ENCODE measurements at regions not wholly inside any gene's neighbourhood (a gene's known extent, or its start where the extent isn't known, plus 50 kb on each side); places are given as distances from the start of the nearest gene placed in this dataset.

GRCh38 chr11:101278286-101278685 is 148.7 kb upstream of the PGR start:
- TF ChIP-seq CTCF (IDR thresholded peaks at IDR 0.05; ENCODE audit: insufficient read depth, low read length) (no peak), POLR2AphosphoS5 (IDR thresholded peaks at IDR 0.05; ENCODE audit: low read depth) (no peak), GABPA (IDR thresholded peaks at IDR 0.05; ENCODE audit: low read depth) (no peak), SPI1 (IDR thresholded peaks at IDR 0.05; ENCODE audit: borderline replicate concordance, low read depth) (no peak), REST (IDR thresholded peaks at IDR 0.05; ENCODE audit: insufficient replicate concordance, low read depth) (no peak)
- Histone ChIP-seq H3K27me3 (ENCODE audit: insufficient read depth, poor library complexity, severe bottlenecking) (no peaks in the 10 kb centered on the region), H3K27ac (replicated peaks) (no peak overlapping the region), H3K4me3 (replicated peaks; ENCODE audit: insufficient read depth, low read length) (no peak overlapping the region)
- no peak for DNase-seq (ENCODE audit: low read depth in 1 of 2, low spot score in 1 of 2)

- Histone ChIP-seq H3K27ac (replicated peaks) (no peak overlapping the region), H3K4me3 (replicated peaks; ENCODE audit: insufficient read depth, low read length) (no peak overlapping the region), H3K27me3 (ENCODE audit: insufficient read depth, poor library complexity, severe bottlenecking) (no peaks in the 10 kb centered on the region)
- TF ChIP-seq SPI1 (IDR thresholded peaks at IDR 0.05; ENCODE audit: borderline replicate concordance, low read depth), result no peak
- DNase-seq (ENCODE audit: low read depth in 1 of 2, low spot score in 1 of 2), result no peak
These were observed 147.4 kb upstream of the PGR start for GRCh38 chr11:101277036-101277435.

GRCh38 chr11:101269990-101270660 is 140.5 kb upstream of the PGR start:
- H3K27me3 ChIP-seq (ENCODE audit: insufficient read depth, poor library complexity, severe bottlenecking), result no peaks in the 10 kb centered on the region
- TF ChIP-seq GABPA (IDR thresholded peaks at IDR 0.05; ENCODE audit: low read depth), result no peak
- no peak for TF ChIP-seq CTCF (IDR thresholded peaks at IDR 0.05; ENCODE audit: insufficient read depth, low read length)
- no peak for TF ChIP-seq REST (IDR thresholded peaks at IDR 0.05; ENCODE audit: insufficient replicate concordance, low read depth)
- TF ChIP-seq SPI1 (IDR thresholded peaks at IDR 0.05; ENCODE audit: borderline replicate concordance, low read depth), result no peak
- no peak overlapping the region for H3K27ac ChIP-seq (replicated peaks)
- no peak overlapping the region for H3K4me3 ChIP-seq (replicated peaks; ENCODE audit: insufficient read depth, low read length)
- DNase-seq (ENCODE audit: low read depth in 1 of 2, low spot score in 1 of 2), result no peak

- Histone ChIP-seq H3K27ac (replicated peaks) (no peak overlapping the region), H3K27me3 (ENCODE audit: insufficient read depth, poor library complexity, severe bottlenecking) (no peaks in the 10 kb centered on the region), H3K4me3 (replicated peaks; ENCODE audit: insufficient read depth, low read length) (no peak overlapping the region)
- no peak for DNase-seq (ENCODE audit: low read depth in 1 of 2, low spot score in 1 of 2)
- TF ChIP-seq GABPA (IDR thresholded peaks at IDR 0.05; ENCODE audit: low read depth) (no peak), REST (IDR thresholded peaks at IDR 0.05; ENCODE audit: insufficient replicate concordance, low read depth) (no peak), POLR2AphosphoS5 (IDR thresholded peaks at IDR 0.05; ENCODE audit: low read depth) (no peak), CTCF (IDR thresholded peaks at IDR 0.05; ENCODE audit: insufficient read depth, low read length) (no peak), SPI1 (IDR thresholded peaks at IDR 0.05; ENCODE audit: borderline replicate concordance, low read depth) (no peak)
These were observed 139.8 kb upstream of the PGR start for GRCh38 chr11:101269390-101269789.
